ENCODE measurements at regions not wholly inside any gene's neighbourhood (a gene's known extent, or its start where the extent isn't known, plus 50 kb on each side); places are given as distances from the start of the nearest gene placed in this dataset.

DNA sequence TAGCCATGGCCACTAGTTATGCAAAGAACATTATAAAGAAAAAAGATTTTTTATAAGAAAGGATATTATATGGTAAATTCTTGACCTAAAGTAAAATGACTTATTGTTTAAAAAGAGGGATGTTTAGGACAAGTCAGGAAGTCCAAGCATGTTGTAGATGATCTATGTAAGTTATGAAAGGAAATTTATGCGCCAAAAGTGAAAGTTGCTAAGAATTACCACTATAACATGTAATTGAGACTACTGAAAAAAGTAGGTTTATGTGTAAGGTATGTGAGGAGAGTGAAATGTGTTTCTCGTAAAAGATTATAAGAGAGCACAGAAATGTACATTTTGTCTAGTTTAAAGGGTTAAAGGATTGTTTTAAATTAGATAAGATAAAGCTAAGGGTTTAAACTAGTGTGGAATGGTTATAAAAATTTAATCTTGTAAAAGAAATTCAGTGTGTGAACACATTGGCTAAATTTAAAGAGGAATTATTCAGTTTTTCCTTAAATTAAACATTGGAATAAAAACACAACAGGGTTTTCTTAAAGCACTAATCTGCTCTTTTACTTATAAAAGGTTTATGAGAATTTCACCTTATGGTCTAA lies 1100.4 kb upstream of the EDIL3 start:
- Histone ChIP-seq H3K14ac (ENCODE audit: insufficient read length) (no peak overlapping the region), H3K4me3 (ENCODE audit: extremely low read depth in 1 of 4, insufficient read depth in 2 of 4, low read depth in 3 of 4, low read length in 4 of 4) (no peak overlapping the region), H2AFZ (ENCODE audit: low read length) (no peak overlapping the region), H2BK20ac (ENCODE audit: low read length) (no peak overlapping the region), H3K9me3 (ENCODE audit: insufficient read depth in 2 of 2, low read depth in 1 of 2, low read length in 1 of 2) (peaks cover 18 to 24% of the 10 kb centered on the region in 2 experiments; a peak in 3 of 4 replicates), H4K20me1 (replicated peaks in 1 of 2; ENCODE audit: control insufficient read depth in 1 of 2, insufficient read depth in 2 of 2, low read length in 2 of 2) (no peaks in the 10 kb centered on the region), H3K56ac (replicated peaks; ENCODE audit: insufficient read length, low read depth, low read length) (no peak overlapping the region), H3K27me3 (replicated peaks in 1 of 4; ENCODE audit: control insufficient read depth in 3 of 4, extremely low read depth in 1 of 4, insufficient read depth in 3 of 4, low read length in 3 of 4) (no peaks in the 10 kb centered on the region), H2AK5ac (ENCODE audit: low read depth, low read length) (no peak overlapping the region), H4K5ac (ENCODE audit: insufficient read length, low read depth, low read length) (no peak overlapping the region), H2BK12ac (ENCODE audit: low read depth, low read length) (no peak overlapping the region), H3K23me2 (ENCODE audit: low read depth, low read length) (no peaks in the 10 kb centered on the region), H3K36me3 (ENCODE audit: control insufficient read depth in 2 of 4, insufficient read depth in 4 of 4, low read length in 3 of 4) (peaks cover 0 to 4% (median 0%) of the 10 kb centered on the region in 4 experiments; a peak in 3 of 8 replicates), H4K8ac (ENCODE audit: extremely low read depth, insufficient read depth, low read length) (no peak overlapping the region), H3K4ac (replicated peaks; ENCODE audit: insufficient read length, low read depth, low read length) (no peak overlapping the region), H3K4me1 (replicated peaks in 1 of 4; ENCODE audit: control insufficient read depth in 3 of 4, insufficient read depth in 4 of 4, low read length in 3 of 4) (no peaks in the 10 kb centered on the region), H2BK120ac (replicated peaks; ENCODE audit: low read depth, low read length) (no peak overlapping the region), H2BK5ac (ENCODE audit: low read depth, low read length) (no peak overlapping the region), H3K9ac (replicated peaks in 1 of 4; ENCODE audit: extremely low read depth in 1 of 4, low read depth in 3 of 4, low read length in 3 of 4) (no peak overlapping the region), H3K4me2 (ENCODE audit: insufficient read depth in 1 of 2, low read depth in 2 of 2, low read length in 2 of 2) (no peak overlapping the region), H3K79me1 (ENCODE audit: low read depth, low read length) (no peaks in the 10 kb centered on the region), H3K23ac (ENCODE audit: insufficient read length) (no peak overlapping the region), H3K18ac (ENCODE audit: extremely low read depth, low read length) (no peak overlapping the region), H4K91ac (replicated peaks; ENCODE audit: insufficient read length, low read length) (no peak overlapping the region), H3K27ac (ENCODE audit: low read depth, low read length) (no peak overlapping the region), H3K79me2 (ENCODE audit: control insufficient read depth in 1 of 2, insufficient read depth in 2 of 2, low read length in 2 of 2) (no peaks in the 10 kb centered on the region), H2BK15ac (ENCODE audit: low read length) (no peak overlapping the region)
- no peak for TF ChIP-seq CEBPB (IDR thresholded peaks at IDR 0.05; ENCODE audit: low read depth, low read length)
- no peak for TF ChIP-seq POLR2A (IDR thresholded peaks at IDR 0.05; ENCODE audit: control extremely low read depth in 1 of 2, low read depth in 2 of 2, low read length in 2 of 2)
- TF ChIP-seq POU5F1 (IDR thresholded peaks at IDR 0.05; ENCODE audit: low read depth, low read length), result peak; percentile 31; the same call in 1 of the 2 replicates
- ChIA-PET POLR2A (ENCODE audit: partially characterized antibody) (no interaction called here), CTCF (ENCODE audit: partially characterized antibody) (no interaction called here)
- DNase-seq (ENCODE audit: low read depth in 1 of 2, low spot score in 2 of 2), result no peak
- FAIRE-seq, result no peak
- 92% methylated on average over 2 of the region's 2 CpGs; no CpG with 5 or more reads in 1 of the 2 experiments for WGBS, 2 experiments (ENCODE audit: extremely low coverage in 1 of 2, insufficient coverage in 1 of 2, insufficient read length in 1 of 2, insufficient replicate concordance in 2 of 2, low coverage in 1 of 2, low lambda C conversion rate in 2 of 2, missing lambda C conversion rate in 1 of 2)

All from H1 (cell line).